ENCODE measurements at regions not wholly inside any gene's neighbourhood (a gene's known extent, or its start where the extent isn't known, plus 50 kb on each side); places are given as distances from the start of the nearest gene placed in this dataset.

DNA sequence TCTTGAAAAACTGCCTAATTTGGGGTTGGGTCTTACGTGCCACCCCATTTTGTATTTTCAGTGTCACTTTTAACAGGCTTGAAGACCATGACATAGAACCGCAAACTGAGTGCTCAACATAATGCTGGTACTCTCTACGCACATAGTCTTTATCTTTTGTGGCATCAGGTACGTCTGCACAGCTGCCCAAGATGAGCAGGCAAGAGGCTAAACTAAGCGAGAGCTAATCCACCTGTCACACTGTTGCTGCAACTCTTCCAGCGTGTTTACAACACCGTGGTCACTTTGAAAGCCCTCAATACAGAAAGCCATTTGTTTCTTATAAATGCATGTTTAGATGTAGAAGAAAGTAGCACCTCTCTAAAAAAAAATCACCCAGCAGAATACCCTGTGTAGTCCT, 270.0 kb upstream of the TCF4 start:
- Histone ChIP-seq H3K4me1 (ENCODE audit: control insufficient read depth, insufficient read depth, low read length) (no peaks in the 10 kb centered on the region), H3K9me3 (ENCODE audit: control insufficient read depth, insufficient read depth, low read depth, low read length) (no peaks in the 10 kb centered on the region), H3K27ac (ENCODE audit: low read length) (no peak overlapping the region), H3K27me3 (ENCODE audit: control insufficient read depth, insufficient read depth, low read length) (no peaks in the 10 kb centered on the region), H3K4me3 (ENCODE audit: low read depth in 2 of 2, low read length in 2 of 2) (no peak overlapping the region), H3K36me3 (ENCODE audit: control insufficient read depth, insufficient read depth, low read length) (no peaks in the 10 kb centered on the region)
- BruUV-seq (replicated peaks), result no TSS peak
- ATAC-seq (no peak), DNase-seq (ENCODE audit: low read depth, low spot score) (no peak)
- in situ Hi-C loops (cut with HindIII; ENCODE audit: low pct_unique_long_range_greater_than_20kb, low sequenced_read_pairs), result no loop called here
- TF ChIP-seq SIN3A (IDR thresholded peaks at IDR 0.05; ENCODE audit: borderline replicate concordance, insufficient read depth, low read depth, low read length), result no peak
- no peak for TF ChIP-seq REST (IDR thresholded peaks at IDR 0.05; ENCODE audit: insufficient read depth in 1 of 2, low read depth in 2 of 2, low read length in 1 of 2)
- no peak for TF ChIP-seq TCF7L2 (IDR thresholded peaks at IDR 0.05; ENCODE audit: low read depth, low read length)
- TF ChIP-seq CTCF (IDR thresholded peaks at IDR 0.05), result no peak
- TF ChIP-seq POLR2AphosphoS5 (IDR thresholded peaks at IDR 0.05; ENCODE audit: low read depth, low read length), result no peak
- intact Hi-C loops (cut with micrococcal nuclease; ENCODE audit: unreplicated experiment), result no loop called here
- ChIA-PET POLR2A (no interaction called here), CTCF (no interaction called here)

DNA sequence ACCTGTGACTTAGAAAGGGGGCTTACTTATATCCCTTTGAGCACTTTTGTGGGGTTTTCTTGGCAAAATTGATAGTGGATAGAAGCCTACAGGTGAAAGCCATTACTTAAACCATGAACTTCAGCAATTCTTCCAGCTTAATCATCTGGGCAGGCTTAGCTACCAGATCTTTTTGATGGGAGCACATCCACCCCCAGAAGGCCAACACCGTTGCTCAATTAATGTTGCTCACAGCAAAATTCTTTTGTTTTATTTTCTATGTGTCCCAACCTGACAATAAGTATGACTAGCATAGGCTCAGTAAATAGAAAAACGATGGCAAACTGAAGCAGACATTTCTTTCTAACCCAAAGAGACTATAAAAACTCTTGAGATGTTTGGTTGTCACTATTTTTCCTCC, 269.4 kb upstream of the TCF4 start:
- ATAC-seq, result no peak
- H3K9me3 ChIP-seq (ENCODE audit: control insufficient read depth, insufficient read depth, low read depth, low read length), result no peaks in the 10 kb centered on the region
- no peak for TF ChIP-seq REST (IDR thresholded peaks at IDR 0.05; ENCODE audit: insufficient read depth in 1 of 2, low read depth in 2 of 2, low read length in 1 of 2)
- no peak for TF ChIP-seq CTCF (IDR thresholded peaks at IDR 0.05)
- TF ChIP-seq SIN3A (IDR thresholded peaks at IDR 0.05; ENCODE audit: borderline replicate concordance, insufficient read depth, low read depth, low read length), result no peak
- TF ChIP-seq TCF7L2 (IDR thresholded peaks at IDR 0.05; ENCODE audit: low read depth, low read length), result no peak
- TF ChIP-seq POLR2AphosphoS5 (IDR thresholded peaks at IDR 0.05; ENCODE audit: low read depth, low read length), result no peak
- H3K4me1 ChIP-seq (ENCODE audit: control insufficient read depth, insufficient read depth, low read length), result no peaks in the 10 kb centered on the region
- H3K27me3 ChIP-seq (ENCODE audit: control insufficient read depth, insufficient read depth, low read length), result no peaks in the 10 kb centered on the region
- in situ Hi-C loops (cut with HindIII; ENCODE audit: low pct_unique_long_range_greater_than_20kb, low sequenced_read_pairs) (no loop called here), intact Hi-C loops (cut with micrococcal nuclease; ENCODE audit: unreplicated experiment) (no loop called here)
- CTCF ChIA-PET, result no interaction called here
- BruUV-seq (replicated peaks), result no TSS peak
- no peak overlapping the region for H3K4me3 ChIP-seq (ENCODE audit: low read depth in 2 of 2, low read length in 2 of 2)
- no peaks in the 10 kb centered on the region for H3K36me3 ChIP-seq (ENCODE audit: control insufficient read depth, insufficient read depth, low read length)
- no peak overlapping the region for H3K27ac ChIP-seq (ENCODE audit: low read length)
- no peak for DNase-seq (ENCODE audit: low read depth, low spot score)
- POLR2A ChIA-PET, result no interaction called here

All from Panc1 (cell line).